Naive B cell (primary cell): ENCODE measurements at regions not wholly inside any gene's neighbourhood (a gene's known extent, or its start where the extent isn't known, plus 50 kb on each side); places are given as distances from the start of the nearest gene placed in this dataset.
A peak's percentile ranks its signal among the peaks of the same experiment; 100 is the strongest.

Source experiments
- ATAC-seq, 2 donors: fragments of 150-1000 bp; cut with Tn5 transposase; 2 replicates each; pipeline ENCODE4 v1.10.0; 2021; ENCODE audit warnings: low read depth in 2 of 2, mild to moderate bottlenecking in 2 of 2, moderate library complexity in 2 of 2
- DNase-seq: peaks from one replicate; pipeline ENCODE4 v3.0.0; 2022
- H3K27ac Mint-ChIP-seq, 6 donors: one replicate each; pipeline ENCODE4 v1.8.0; 2020 to 2022; ENCODE audit warnings: mild to moderate bottlenecking in 6 of 6, mixed read lengths in 6 of 6, moderate library complexity in 5 of 6, inconsistent platforms in 2 of 6
- H3K27me3 Mint-ChIP-seq, 3 donors: one replicate each; pipeline ENCODE4 v1.8.0; 2021 to 2022; ENCODE audit warnings: mixed read lengths in 3 of 3, mild to moderate bottlenecking in 1 of 3
- H3K36me3 Mint-ChIP-seq, 2 donors: one replicate each; pipeline ENCODE4 v1.8.0; 2020 to 2022; ENCODE audit warnings: mixed read lengths in 2 of 2, inconsistent platforms in 1 of 2, mild to moderate bottlenecking in 1 of 2
- H3K4me1 Mint-ChIP-seq, 3 donors: one replicate each; pipeline ENCODE4 v1.8.0; 2020 to 2022; ENCODE audit warnings: mixed read lengths in 3 of 3, inconsistent platforms in 1 of 3, mild to moderate bottlenecking in 1 of 3, moderate library complexity in 1 of 3
- H3K4me3 Mint-ChIP-seq, 8 donors: one replicate each; pipeline ENCODE4 v1.8.0; 2020 to 2022; ENCODE audit warnings: mild to moderate bottlenecking in 8 of 8, mixed read lengths in 8 of 8, moderate library complexity in 8 of 8, inconsistent platforms in 2 of 8
- H3K9me3 Mint-ChIP-seq, 7 donors: one replicate each; pipeline ENCODE4 v1.8.0; 2020 to 2022; ENCODE audit warnings: mixed read lengths in 7 of 7, mild to moderate bottlenecking in 5 of 7, inconsistent platforms in 2 of 7, moderate library complexity in 1 of 7

GRCh38 chr1:209134001-209134400 is 449.5 kb upstream of the CAMK1G start:
- no peaks in the 10 kb centered on the region for H3K36me3 Mint-ChIP-seq
- H3K27ac Mint-ChIP-seq = no peak overlapping the region
- peaks cover 0 to 8% (median 3%) of the 10 kb centered on the region in 7 donors for H3K9me3 Mint-ChIP-seq
- H3K4me1 Mint-ChIP-seq = no peaks in the 10 kb centered on the region
- H3K4me3 Mint-ChIP-seq = no peak overlapping the region
- no peak for ATAC-seq
- no peak for DNase-seq
- no peaks in the 10 kb centered on the region for H3K27me3 Mint-ChIP-seq

- ATAC-seq = no peak
These were observed 439.6 kb upstream of the CAMK1G start for GRCh38 chr1:209143916-209144315.

GRCh38 chr1:209150114-209150513 is 433.4 kb upstream of the CAMK1G start:
- DNase-seq (no peak), ATAC-seq (no peak)
- no peaks in the 10 kb centered on the region for H3K36me3 Mint-ChIP-seq
- H3K4me3 Mint-ChIP-seq = no peak overlapping the region
- H3K27ac Mint-ChIP-seq = no peak overlapping the region
- H3K9me3 Mint-ChIP-seq = peaks cover 0 to 5% (median 0%) of the 10 kb centered on the region in 7 donors
- peaks cover 0 to 6% (median 5%) of the 10 kb centered on the region in 3 donors for H3K27me3 Mint-ChIP-seq
- H3K4me1 Mint-ChIP-seq = no peaks in the 10 kb centered on the region

More at GRCh38 chr1:209143916-209144315, 439.6 kb upstream of the CAMK1G start:
- Mint-ChIP-seq H3K9me3 (peaks cover 0 to 9% (median 2%) of the 10 kb centered on the region in 7 donors), H3K36me3 (no peaks in the 10 kb centered on the region), H3K4me1 (no peaks in the 10 kb centered on the region), H3K27ac (no peak overlapping the region), H3K4me3 (no peak overlapping the region), H3K27me3 (no peaks in the 10 kb centered on the region)
- no peak for DNase-seq

- DNase-seq = no peak
- H3K4me3 Mint-ChIP-seq = no peak overlapping the region
- no peaks in the 10 kb centered on the region for H3K36me3 Mint-ChIP-seq
- H3K27me3 Mint-ChIP-seq = peaks cover 0 to 6% (median 5%) of the 10 kb centered on the region in 3 donors
- H3K27ac Mint-ChIP-seq = no peak overlapping the region
- H3K9me3 Mint-ChIP-seq = peaks cover 0 to 5% (median 0%) of the 10 kb centered on the region in 7 donors
- no peak for ATAC-seq
- no peaks in the 10 kb centered on the region for H3K4me1 Mint-ChIP-seq
These were observed 430.1 kb upstream of the CAMK1G start for GRCh38 chr1:209153411-209153810.

GRCh38 chr1:209154912-209155311 is 428.6 kb upstream of the CAMK1G start:
- H3K27ac Mint-ChIP-seq = no peak overlapping the region
- H3K4me1 Mint-ChIP-seq = no peaks in the 10 kb centered on the region
- no peak overlapping the region for H3K4me3 Mint-ChIP-seq
- H3K36me3 Mint-ChIP-seq = no peaks in the 10 kb centered on the region
- DNase-seq (no peak), ATAC-seq (no peak)
- no peaks in the 10 kb centered on the region for H3K9me3 Mint-ChIP-seq
- H3K27me3 Mint-ChIP-seq = peaks cover 0 to 6% (median 5%) of the 10 kb centered on the region in 3 donors

- peaks cover 0 to 8% (median 5%) of the 10 kb centered on the region in 3 donors for H3K27me3 Mint-ChIP-seq
- no peak overlapping the region for H3K4me3 Mint-ChIP-seq
- ATAC-seq (no peak), DNase-seq (no peak)
- no peak overlapping the region for H3K27ac Mint-ChIP-seq
- H3K4me1 Mint-ChIP-seq = no peaks in the 10 kb centered on the region
- H3K9me3 Mint-ChIP-seq = no peaks in the 10 kb centered on the region
- no peaks in the 10 kb centered on the region for H3K36me3 Mint-ChIP-seq
These were observed 428.0 kb upstream of the CAMK1G start for GRCh38 chr1:209155546-209155945.

- H3K4me1 Mint-ChIP-seq = no peaks in the 10 kb centered on the region
- H3K27ac Mint-ChIP-seq = no peak overlapping the region
- no peaks in the 10 kb centered on the region for H3K9me3 Mint-ChIP-seq
- no peak for DNase-seq
- no peak overlapping the region for H3K4me3 Mint-ChIP-seq
- H3K36me3 Mint-ChIP-seq = no peaks in the 10 kb centered on the region
- peaks cover 0 to 3% (median 0%) of the 10 kb centered on the region in 3 donors for H3K27me3 Mint-ChIP-seq
- no peak for ATAC-seq
These were observed 426.5 kb upstream of the CAMK1G start for GRCh38 chr1:209156991-209157390.

GRCh38 chr1:209157546-209158249 is 425.8 kb upstream of the CAMK1G start:
- Mint-ChIP-seq H3K9me3 (no peaks in the 10 kb centered on the region), H3K4me1 (no peaks in the 10 kb centered on the region), H3K36me3 (no peaks in the 10 kb centered on the region), H3K27ac (no peak overlapping the region), H3K4me3 (no peak overlapping the region), H3K27me3 (peaks cover 0 to 3% (median 0%) of the 10 kb centered on the region in 3 donors)
- DNase-seq (no peak), ATAC-seq (no peak)

- H3K9me3 Mint-ChIP-seq = peaks cover 0 to 3% (median 0%) of the 10 kb centered on the region in 7 donors
- DNase-seq = no peak
- H3K36me3 Mint-ChIP-seq = no peaks in the 10 kb centered on the region
- H3K4me3 Mint-ChIP-seq = no peak overlapping the region
- no peak for ATAC-seq
- H3K27me3 Mint-ChIP-seq = peaks cover 0 to 3% (median 0%) of the 10 kb centered on the region in 3 donors
- H3K27ac Mint-ChIP-seq = no peak overlapping the region
- no peaks in the 10 kb centered on the region for H3K4me1 Mint-ChIP-seq
These were observed 424.7 kb upstream of the CAMK1G start for GRCh38 chr1:209158851-209159250.

GRCh38 chr1:209160230-209160629 is 423.3 kb upstream of the CAMK1G start:
- Mint-ChIP-seq H3K9me3 (peaks cover 0 to 3% (median 0%) of the 10 kb centered on the region in 7 donors), H3K4me1 (no peaks in the 10 kb centered on the region), H3K27me3 (peaks cover 0 to 3% (median 0%) of the 10 kb centered on the region in 3 donors), H3K36me3 (no peaks in the 10 kb centered on the region), H3K27ac (no peak overlapping the region), H3K4me3 (no peak overlapping the region)
- ATAC-seq (no peak), DNase-seq (no peak)

GRCh38 chr1:209162651-209163050 is 420.9 kb upstream of the CAMK1G start:
- Mint-ChIP-seq H3K4me3 (no peak overlapping the region), H3K36me3 (no peaks in the 10 kb centered on the region), H3K4me1 (no peaks in the 10 kb centered on the region), H3K27me3 (peaks cover 0 to 3% (median 0%) of the 10 kb centered on the region in 3 donors), H3K27ac (no peak overlapping the region), H3K9me3 (peaks cover 0 to 7% (median 0%) of the 10 kb centered on the region in 7 donors)
- ATAC-seq = no peak
- no peak for DNase-seq

- H3K4me3 Mint-ChIP-seq = no peak overlapping the region
- no peak for ATAC-seq
- no peaks in the 10 kb centered on the region for H3K27me3 Mint-ChIP-seq
- H3K36me3 Mint-ChIP-seq = no peaks in the 10 kb centered on the region
- no peaks in the 10 kb centered on the region for H3K4me1 Mint-ChIP-seq
- peak overlapping the region in 1 of 6 donors; percentile 27 for H3K27ac Mint-ChIP-seq
- peaks cover 0 to 7% (median 3%) of the 10 kb centered on the region in 7 donors for H3K9me3 Mint-ChIP-seq
- DNase-seq = no peak
These were observed 415.3 kb upstream of the CAMK1G start for GRCh38 chr1:209168204-209168603.

GRCh38 chr1:209171151-209171550 is 412.4 kb upstream of the CAMK1G start:
- ATAC-seq = no peak
- H3K9me3 Mint-ChIP-seq = peaks cover 0 to 5% (median 3%) of the 10 kb centered on the region in 7 donors
- H3K36me3 Mint-ChIP-seq = no peaks in the 10 kb centered on the region
- H3K27ac Mint-ChIP-seq = no peak overlapping the region
- no peak overlapping the region for H3K4me3 Mint-ChIP-seq
- H3K4me1 Mint-ChIP-seq = no peaks in the 10 kb centered on the region
- DNase-seq = no peak
- no peaks in the 10 kb centered on the region for H3K27me3 Mint-ChIP-seq

GRCh38 chr1:209172286-209172685 is 411.2 kb upstream of the CAMK1G start:
- DNase-seq = no peak
- no peak for ATAC-seq
- peaks cover 0 to 4% (median 0%) of the 10 kb centered on the region in 3 donors for H3K27me3 Mint-ChIP-seq
- H3K4me3 Mint-ChIP-seq = no peak overlapping the region
- H3K27ac Mint-ChIP-seq = peak overlapping the region in 1 of 6 donors; percentile 68
- no peaks in the 10 kb centered on the region for H3K4me1 Mint-ChIP-seq
- no peaks in the 10 kb centered on the region for H3K36me3 Mint-ChIP-seq
- H3K9me3 Mint-ChIP-seq = peaks cover 0 to 7% (median 4%) of the 10 kb centered on the region in 7 donors
